ENCODE measurements at regions not wholly inside any gene's neighbourhood (a gene's known extent, or its start where the extent isn't known, plus 50 kb on each side); places are given as distances from the start of the nearest gene placed in this dataset.

GRCh38 chr20:60749804-60750602 lies 502.1 kb upstream of the CDH4 start:
- TF ChIP-seq, protein P1, sequence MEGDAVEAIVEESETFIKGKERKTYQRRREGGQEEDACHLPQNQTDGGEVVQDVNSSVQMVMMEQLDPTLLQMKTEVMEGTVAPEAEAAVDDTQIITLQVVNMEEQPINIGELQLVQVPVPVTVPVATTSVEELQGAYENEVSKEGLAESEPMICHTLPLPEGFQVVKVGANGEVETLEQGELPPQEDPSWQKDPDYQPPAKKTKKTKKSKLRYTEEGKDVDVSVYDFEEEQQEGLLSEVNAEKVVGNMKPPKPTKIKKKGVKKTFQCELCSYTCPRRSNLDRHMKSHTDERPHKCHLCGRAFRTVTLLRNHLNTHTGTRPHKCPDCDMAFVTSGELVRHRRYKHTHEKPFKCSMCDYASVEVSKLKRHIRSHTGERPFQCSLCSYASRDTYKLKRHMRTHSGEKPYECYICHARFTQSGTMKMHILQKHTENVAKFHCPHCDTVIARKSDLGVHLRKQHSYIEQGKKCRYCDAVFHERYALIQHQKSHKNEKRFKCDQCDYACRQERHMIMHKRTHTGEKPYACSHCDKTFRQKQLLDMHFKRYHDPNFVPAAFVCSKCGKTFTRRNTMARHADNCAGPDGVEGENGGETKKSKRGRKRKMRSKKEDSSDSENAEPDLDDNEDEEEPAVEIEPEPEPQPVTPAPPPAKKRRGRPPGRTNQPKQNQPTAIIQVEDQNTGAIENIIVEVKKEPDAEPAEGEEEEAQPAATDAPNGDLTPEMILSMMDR (IDR thresholded peaks at IDR 0.05), result no peak
- ATAC-seq (ENCODE audit: low FRiP score), result no peak
- DNase-seq (ENCODE audit: low spot score), result no peak

DNA sequence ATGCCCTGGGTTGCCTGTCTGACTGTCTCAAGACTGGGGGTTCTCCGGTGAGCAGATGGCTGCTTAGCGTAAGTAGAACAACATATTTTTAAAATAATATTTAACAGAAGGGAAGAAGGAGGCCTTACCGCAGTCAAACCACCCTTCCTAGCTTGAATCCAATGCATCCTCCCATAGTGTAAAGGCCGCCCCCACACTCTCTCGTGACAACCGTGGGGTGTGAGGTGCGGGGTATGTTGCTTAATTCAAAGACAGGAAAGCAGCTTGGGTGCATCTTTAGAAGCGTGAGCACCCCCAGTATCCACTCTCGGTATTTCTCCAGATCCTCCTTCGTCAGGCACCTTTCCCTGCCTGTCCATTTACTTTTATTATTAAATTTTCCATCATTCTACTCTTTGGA lies 501.2 kb upstream of the CDH4 start:
- DNase-seq (ENCODE audit: low spot score), result no peak
- TF ChIP-seq, protein P1 (IDR thresholded peaks at IDR 0.05), result no peak
- no peak for ATAC-seq (ENCODE audit: low FRiP score)

GRCh38 chr20:60751826-60752225 lies 500.2 kb upstream of the CDH4 start:
- no peak for ATAC-seq (ENCODE audit: low FRiP score)
- no peak for DNase-seq (ENCODE audit: low spot score)
- TF ChIP-seq, protein P1 (IDR thresholded peaks at IDR 0.05), result no peak

GRCh38 chr20:60752741-60753420 lies 499.2 kb upstream of the CDH4 start:
- no peak for DNase-seq (ENCODE audit: low spot score)
- ATAC-seq (ENCODE audit: low FRiP score), result no peak
- TF ChIP-seq, protein P1 (IDR thresholded peaks at IDR 0.05), result no peak

GRCh38 chr20:60754856-60755255 lies 497.2 kb upstream of the CDH4 start:
- ATAC-seq (ENCODE audit: low FRiP score), result no peak

GRCh38 chr20:60759651-60760050 lies 492.4 kb upstream of the CDH4 start:
- DNase-seq (ENCODE audit: low spot score), result no peak
- ATAC-seq (ENCODE audit: low FRiP score), result no peak
- TF ChIP-seq, protein P1 (IDR thresholded peaks at IDR 0.05), result no peak

More at GRCh38 chr20:60754856-60755255, 497.2 kb upstream of the CDH4 start:
- TF ChIP-seq, protein P1 (IDR thresholded peaks at IDR 0.05), result no peak
- DNase-seq (ENCODE audit: low spot score), result no peak
